Chondrocyte (in vitro differentiated cells): ENCODE measurements at regions not wholly inside any gene's neighbourhood (a gene's known extent, or its start where the extent isn't known, plus 50 kb on each side); places are given as distances from the start of the nearest gene placed in this dataset.

Experiments
- DNase-seq: peaks from one replicate; pipeline ENCODE4 v3.0.0; 2021; ENCODE audit warnings: mixed read lengths, low spot score
- H3K27ac Mint-ChIP-seq: one replicate; pipeline ENCODE4 v1.8.0; 2021; ENCODE audit warnings: mild to moderate bottlenecking, moderate library complexity, mixed read lengths; ENCODE audit not compliant: unreplicated experiment
- H3K27me3 Mint-ChIP-seq: 2 replicates; pipeline ENCODE4 v1.8.0; 2021; ENCODE audit warnings: low read depth, mixed read lengths
- H3K36me3 Mint-ChIP-seq: 2 replicates; pipeline ENCODE4 v1.8.0; 2021; ENCODE audit warnings: low read depth, mixed read lengths
- H3K4me1 Mint-ChIP-seq: 2 replicates; pipeline ENCODE4 v1.8.0; 2021; ENCODE audit warnings: low read depth, mild to moderate bottlenecking, mixed read lengths
- H3K4me3 Mint-ChIP-seq: one replicate; pipeline ENCODE4 v1.8.0; 2021; ENCODE audit warnings: mild to moderate bottlenecking, moderate library complexity, mixed read lengths; ENCODE audit not compliant: unreplicated experiment
- H3K9me3 Mint-ChIP-seq: 2 replicates; pipeline ENCODE4 v1.8.0; 2021; ENCODE audit warnings: low read depth, mixed read lengths
- TF ChIP-seq, protein P1 (sequence below): fragments of 200-600 bp; sonication (generic); IDR thresholded peaks from 2 replicates; pipeline ENCODE4 v1.5.0; 2021; ENCODE audit warnings: antibody characterized with exemption, mild to moderate bottlenecking, moderate library complexity

DNA sequence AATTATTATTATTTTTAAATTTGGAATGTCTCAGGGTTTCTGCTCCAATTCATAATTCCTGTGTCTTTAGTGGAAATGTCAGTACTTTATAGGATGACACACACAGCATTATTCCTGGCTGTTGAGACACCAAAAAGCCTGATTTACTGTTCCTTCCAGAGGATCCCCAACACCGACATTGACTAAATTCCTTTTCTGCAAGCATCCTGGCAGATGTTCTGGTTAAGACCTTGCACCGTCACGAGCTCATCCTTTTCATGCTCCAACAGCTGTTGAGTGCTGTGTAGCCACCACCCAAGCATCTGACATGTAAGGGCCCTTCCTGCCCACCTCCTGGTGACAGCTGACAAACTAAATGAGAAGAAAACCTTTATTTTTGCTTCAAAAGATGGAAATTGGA, 284.3 kb upstream of the SULF2 start:
- TF ChIP-seq, protein P1, sequence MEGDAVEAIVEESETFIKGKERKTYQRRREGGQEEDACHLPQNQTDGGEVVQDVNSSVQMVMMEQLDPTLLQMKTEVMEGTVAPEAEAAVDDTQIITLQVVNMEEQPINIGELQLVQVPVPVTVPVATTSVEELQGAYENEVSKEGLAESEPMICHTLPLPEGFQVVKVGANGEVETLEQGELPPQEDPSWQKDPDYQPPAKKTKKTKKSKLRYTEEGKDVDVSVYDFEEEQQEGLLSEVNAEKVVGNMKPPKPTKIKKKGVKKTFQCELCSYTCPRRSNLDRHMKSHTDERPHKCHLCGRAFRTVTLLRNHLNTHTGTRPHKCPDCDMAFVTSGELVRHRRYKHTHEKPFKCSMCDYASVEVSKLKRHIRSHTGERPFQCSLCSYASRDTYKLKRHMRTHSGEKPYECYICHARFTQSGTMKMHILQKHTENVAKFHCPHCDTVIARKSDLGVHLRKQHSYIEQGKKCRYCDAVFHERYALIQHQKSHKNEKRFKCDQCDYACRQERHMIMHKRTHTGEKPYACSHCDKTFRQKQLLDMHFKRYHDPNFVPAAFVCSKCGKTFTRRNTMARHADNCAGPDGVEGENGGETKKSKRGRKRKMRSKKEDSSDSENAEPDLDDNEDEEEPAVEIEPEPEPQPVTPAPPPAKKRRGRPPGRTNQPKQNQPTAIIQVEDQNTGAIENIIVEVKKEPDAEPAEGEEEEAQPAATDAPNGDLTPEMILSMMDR = no peak
- Mint-ChIP-seq H3K4me3 (no peak overlapping the region), H3K9me3 (peaks cover 3% of the 10 kb centered on the region), H3K4me1 (peaks cover 32% of the 10 kb centered on the region), H3K36me3 (peaks cover 1% of the 10 kb centered on the region), H3K27me3 (peaks cover 25% of the 10 kb centered on the region), H3K27ac (peak overlapping the region; percentile 6)
- no peak for DNase-seq

DNA sequence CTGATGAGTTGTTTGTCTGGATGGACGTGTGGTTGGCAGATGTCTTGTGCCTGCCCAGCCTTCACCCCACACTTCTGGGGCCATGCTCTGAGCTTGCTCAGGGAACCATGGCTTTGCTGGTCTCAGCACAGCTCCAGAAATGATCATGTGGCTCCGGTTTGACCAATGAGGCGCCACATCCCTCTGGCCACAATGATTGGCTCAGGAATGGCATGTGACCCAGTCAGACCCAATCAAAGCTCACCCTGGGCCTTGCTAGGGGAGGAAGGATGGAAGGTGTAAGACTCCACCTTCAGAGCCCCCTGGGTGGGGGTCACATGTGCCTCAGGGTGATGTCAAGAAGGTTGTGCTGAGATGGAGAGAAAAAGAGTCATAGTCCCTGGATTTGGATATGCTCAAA, 281.6 kb upstream of the SULF2 start:
- peaks cover 3% of the 10 kb centered on the region for H3K9me3 Mint-ChIP-seq
- H3K27ac Mint-ChIP-seq = no peak overlapping the region
- H3K36me3 Mint-ChIP-seq = peaks cover 1% of the 10 kb centered on the region
- H3K27me3 Mint-ChIP-seq = peaks cover 15% of the 10 kb centered on the region
- DNase-seq = no peak
- no peak overlapping the region for H3K4me3 Mint-ChIP-seq
- TF ChIP-seq, protein P1 = no peak
- H3K4me1 Mint-ChIP-seq = peaks cover 42% of the 10 kb centered on the region

DNA sequence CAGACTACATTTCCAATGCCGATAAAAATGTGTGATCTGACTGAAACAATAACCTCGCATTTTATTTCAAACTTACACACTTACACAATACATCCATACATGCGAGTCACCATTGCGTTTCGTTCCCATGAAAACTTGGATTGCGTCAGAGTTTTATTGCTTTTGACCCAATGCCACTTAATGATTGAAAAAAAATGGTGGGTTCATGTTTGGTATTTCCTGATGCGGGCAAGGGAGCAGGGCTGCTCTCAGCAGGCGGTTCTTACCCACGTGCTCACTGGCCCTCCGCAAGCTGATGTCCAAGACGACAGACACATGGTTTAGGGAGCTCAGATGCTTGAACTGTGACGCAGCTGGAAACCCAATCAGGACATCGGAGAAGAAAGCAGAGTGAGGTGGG, 281.0 kb upstream of the SULF2 start:
- peaks cover 3% of the 10 kb centered on the region for H3K9me3 Mint-ChIP-seq
- no peak overlapping the region for H3K4me3 Mint-ChIP-seq
- H3K4me1 Mint-ChIP-seq = peaks cover 40% of the 10 kb centered on the region
- peaks cover 1% of the 10 kb centered on the region for H3K36me3 Mint-ChIP-seq
- peaks cover 13% of the 10 kb centered on the region for H3K27me3 Mint-ChIP-seq
- TF ChIP-seq, protein P1 = no peak
- no peak for DNase-seq
- peak overlapping the region; percentile 83 for H3K27ac Mint-ChIP-seq

DNA sequence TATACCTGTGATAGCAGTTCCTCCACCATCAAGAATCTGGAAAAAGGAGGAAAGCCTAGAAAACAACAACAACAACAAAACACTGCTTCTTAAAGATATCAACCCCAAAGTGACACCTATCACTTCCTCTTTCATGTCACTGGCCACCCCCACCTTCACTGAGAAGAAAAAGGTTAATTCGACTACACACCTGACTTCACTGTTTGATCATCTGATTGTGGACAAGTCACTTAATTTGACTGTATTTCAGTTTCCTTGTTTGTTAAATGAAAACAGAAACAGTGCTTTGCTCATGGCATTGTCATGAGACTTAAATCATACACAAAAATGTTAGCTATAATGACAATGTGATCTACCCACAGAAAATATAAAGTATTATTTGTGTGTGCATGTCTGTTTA, 280.6 kb upstream of the SULF2 start:
- no peak for DNase-seq
- TF ChIP-seq, protein P1 = no peak
- Mint-ChIP-seq H3K27ac (peak overlapping the region; percentile 83), H3K4me3 (no peak overlapping the region), H3K9me3 (peaks cover 3% of the 10 kb centered on the region), H3K4me1 (peaks cover 40% of the 10 kb centered on the region), H3K27me3 (peaks cover 11% of the 10 kb centered on the region), H3K36me3 (peaks cover 1% of the 10 kb centered on the region)

DNA sequence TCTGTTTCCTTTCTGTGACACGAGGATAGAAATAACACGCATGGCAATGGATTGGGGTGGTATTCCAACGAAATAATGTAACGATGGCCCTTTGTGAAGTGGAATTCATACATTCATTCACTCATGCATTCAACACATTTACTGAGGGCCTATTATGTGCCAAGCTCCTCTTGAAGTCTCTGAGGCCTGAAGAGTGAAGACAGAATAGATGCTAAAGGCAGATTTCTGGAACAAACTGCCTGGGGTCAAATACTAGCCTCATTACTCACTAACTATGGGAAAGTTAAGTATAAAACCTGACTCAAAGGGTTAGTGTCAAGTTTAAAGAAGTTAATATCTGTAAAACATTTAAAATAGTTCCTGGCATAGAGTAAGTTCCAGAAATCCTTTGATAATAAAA, 279.6 kb upstream of the SULF2 start:
- peak overlapping the region; percentile 65 for H3K27ac Mint-ChIP-seq

More for the DNA sequence above, 279.6 kb upstream of the SULF2 start:
- peaks cover 1% of the 10 kb centered on the region for H3K36me3 Mint-ChIP-seq
- peaks cover 42% of the 10 kb centered on the region for H3K4me1 Mint-ChIP-seq
- DNase-seq = no peak
- H3K9me3 Mint-ChIP-seq = peaks cover 3% of the 10 kb centered on the region
- H3K27me3 Mint-ChIP-seq = peaks cover 4% of the 10 kb centered on the region
- TF ChIP-seq, protein P1 = no peak
- H3K4me3 Mint-ChIP-seq = no peak overlapping the region
